Peyer's patch (tissue), 4 donors: ENCODE measurements at regions not wholly inside any gene's neighbourhood (a gene's known extent, or its start where the extent isn't known, plus 50 kb on each side); places are given as distances from the start of the nearest gene placed in this dataset.

Experiments
- DNase-seq, 3 donors: peaks; one replicate each; pipeline ENCODE4 v3.0.0-alpha.2; 2017 to 2019
- H3K27ac ChIP-seq, 4 donors: fragments of 200-600 bp; sonication (generic); one replicate each; pipeline ENCODE4 v1.5.1; 2016 to 2019
- H3K27me3 ChIP-seq, 2 donors: fragments of 200-600 bp; sonication (generic); one replicate each; pipeline ENCODE4 v1.5.1; 2019
- H3K36me3 ChIP-seq, 3 donors: fragments of 200-600 bp; sonication (generic); one replicate each; pipeline ENCODE4 v1.5.1; 2016 to 2019
- H3K4me1 ChIP-seq, 4 donors: fragments of 200-600 bp; sonication (generic); one replicate each; pipeline ENCODE4 v1.5.1; 2016 to 2019
- H3K4me3 ChIP-seq, 4 donors: fragments of 200-600 bp; sonication (generic); 1 replicate in 3 of 4; 2 replicates in 1 of 4; pipeline ENCODE4 v1.5.1; 2016 to 2019; ENCODE audit warnings: mild to moderate bottlenecking in 1 of 4
- H3K9me3 ChIP-seq, 4 donors: fragments of 200-600 bp; sonication (generic); one replicate each; pipeline ENCODE4 v1.5.1; 2016 to 2019; ENCODE audit warnings: mild to moderate bottlenecking in 1 of 4
- CTCF ChIP-seq, 6 experiments: fragments of 450-650 bp in 4 of 6; fragments of 200-600 bp in 2 of 6; sonication (generic) in 1 of 6; IDR thresholded peaks; one replicate each; pipeline ENCODE4 v1.5.1; 2017 to 2019; ENCODE audit warnings: antibody characterized with exemption in 6 of 6, mild to moderate bottlenecking in 3 of 6, moderate library complexity in 1 of 6
- POLR2A ChIP-seq, 2 donors: fragments of 450-650 bp; IDR thresholded peaks; one replicate each; pipeline ENCODE4 v1.5.1; 2017; ENCODE audit warnings: antibody characterized with exemption in 2 of 2, mild to moderate bottlenecking in 2 of 2, moderate library complexity in 2 of 2

GRCh38 chr10:117818721-117819120 lies 228.0 kb downstream of the RAB11FIP2 start:
- Histone ChIP-seq H3K27ac (no peak overlapping the region), H3K4me3 (no peak overlapping the region), H3K27me3 (no peaks in the 10 kb centered on the region), H3K9me3 (no peaks in the 10 kb centered on the region), H3K36me3 (no peaks in the 10 kb centered on the region), H3K4me1 (no peaks in the 10 kb centered on the region)
- no peak for DNase-seq
- no peak for TF ChIP-seq CTCF (IDR thresholded peaks at IDR 0.05)
- TF ChIP-seq POLR2A (IDR thresholded peaks at IDR 0.05), result no peak

GRCh38 chr10:117819304-117819703 lies 227.4 kb downstream of the RAB11FIP2 start:
- H3K4me1 ChIP-seq, result no peaks in the 10 kb centered on the region
- H3K27ac ChIP-seq, result no peak overlapping the region
- no peak overlapping the region for H3K4me3 ChIP-seq
- DNase-seq, result no peak
- no peaks in the 10 kb centered on the region for H3K36me3 ChIP-seq
- H3K27me3 ChIP-seq, result no peaks in the 10 kb centered on the region
- TF ChIP-seq CTCF (IDR thresholded peaks at IDR 0.05) (no peak), POLR2A (IDR thresholded peaks at IDR 0.05) (no peak)
- H3K9me3 ChIP-seq, result no peaks in the 10 kb centered on the region

GRCh38 chr10:117823980-117824379 lies 222.8 kb downstream of the RAB11FIP2 start:
- no peak for DNase-seq
- Histone ChIP-seq H3K27me3 (no peaks in the 10 kb centered on the region), H3K9me3 (no peaks in the 10 kb centered on the region), H3K27ac (no peak overlapping the region), H3K4me1 (no peaks in the 10 kb centered on the region), H3K36me3 (no peaks in the 10 kb centered on the region), H3K4me3 (no peak overlapping the region)
- TF ChIP-seq CTCF (IDR thresholded peaks at IDR 0.05) (no peak), POLR2A (IDR thresholded peaks at IDR 0.05) (no peak)

GRCh38 chr10:117830205-117830604 lies 216.5 kb downstream of the RAB11FIP2 start:
- H3K4me3 ChIP-seq, result peak overlapping the region in 1 of 4 donors; percentile 24
- no peak for TF ChIP-seq CTCF (IDR thresholded peaks at IDR 0.05)
- no peak for TF ChIP-seq POLR2A (IDR thresholded peaks at IDR 0.05)
- H3K36me3 ChIP-seq, result no peaks in the 10 kb centered on the region
- H3K9me3 ChIP-seq, result no peaks in the 10 kb centered on the region
- peak overlapping the region in 1 of 4 donors; percentile 54 for H3K27ac ChIP-seq
- DNase-seq, result no peak
- no peaks in the 10 kb centered on the region for H3K4me1 ChIP-seq
- H3K27me3 ChIP-seq, result no peaks in the 10 kb centered on the region

- H3K27me3 ChIP-seq, result no peaks in the 10 kb centered on the region
- H3K4me3 ChIP-seq, result peak overlapping the region in 2 of 4 donors; percentile 24 to 25
- peak in 1 of 3 donors; percentile 63 for DNase-seq
- no peak for TF ChIP-seq CTCF (IDR thresholded peaks at IDR 0.05)
- no peak for TF ChIP-seq POLR2A (IDR thresholded peaks at IDR 0.05)
- peak overlapping the region in 2 of 4 donors; percentile 3 to 54 for H3K27ac ChIP-seq
- no peaks in the 10 kb centered on the region for H3K9me3 ChIP-seq
- H3K4me1 ChIP-seq, result no peaks in the 10 kb centered on the region
- no peaks in the 10 kb centered on the region for H3K36me3 ChIP-seq
Measured at GRCh38 chr10:117830787-117831212, 215.9 kb downstream of the RAB11FIP2 start.
